ENCODE measurements at regions not wholly inside any gene's neighbourhood (a gene's known extent, or its start where the extent isn't known, plus 50 kb on each side); places are given as distances from the start of the nearest gene placed in this dataset.

DNA sequence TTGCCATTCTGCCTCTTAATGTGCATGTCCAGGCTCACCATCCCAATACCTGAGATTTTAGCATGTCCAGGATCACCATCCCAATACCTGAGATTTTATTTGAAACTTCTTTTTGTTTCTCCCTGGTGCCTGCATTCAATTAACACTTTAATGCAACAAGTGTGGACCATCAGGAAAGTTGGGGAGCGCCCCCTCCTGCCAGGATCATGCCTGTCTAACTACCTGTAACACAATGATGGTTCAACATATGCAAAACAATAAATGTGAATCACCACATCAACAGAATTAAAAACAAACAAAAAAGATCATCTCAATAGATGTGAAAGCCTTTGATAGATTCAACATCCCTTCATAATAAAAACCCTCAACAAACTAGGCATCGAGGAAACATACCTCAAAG is 1359.5 kb upstream of the DIAPH2 start:
- H3K4me3 ChIP-seq: no peak overlapping the region
- no peaks in the 10 kb centered on the region for H3K27me3 ChIP-seq
- H3K9me3 ChIP-seq: no peaks in the 10 kb centered on the region
- TF ChIP-seq POLR2A (IDR thresholded peaks at IDR 0.05) (no peak), POLR2AphosphoS5 (IDR thresholded peaks at IDR 0.05; ENCODE audit: insufficient read depth in 1 of 2, low read depth in 1 of 2) (no peak)
- TF ChIP-seq, protein P1, sequence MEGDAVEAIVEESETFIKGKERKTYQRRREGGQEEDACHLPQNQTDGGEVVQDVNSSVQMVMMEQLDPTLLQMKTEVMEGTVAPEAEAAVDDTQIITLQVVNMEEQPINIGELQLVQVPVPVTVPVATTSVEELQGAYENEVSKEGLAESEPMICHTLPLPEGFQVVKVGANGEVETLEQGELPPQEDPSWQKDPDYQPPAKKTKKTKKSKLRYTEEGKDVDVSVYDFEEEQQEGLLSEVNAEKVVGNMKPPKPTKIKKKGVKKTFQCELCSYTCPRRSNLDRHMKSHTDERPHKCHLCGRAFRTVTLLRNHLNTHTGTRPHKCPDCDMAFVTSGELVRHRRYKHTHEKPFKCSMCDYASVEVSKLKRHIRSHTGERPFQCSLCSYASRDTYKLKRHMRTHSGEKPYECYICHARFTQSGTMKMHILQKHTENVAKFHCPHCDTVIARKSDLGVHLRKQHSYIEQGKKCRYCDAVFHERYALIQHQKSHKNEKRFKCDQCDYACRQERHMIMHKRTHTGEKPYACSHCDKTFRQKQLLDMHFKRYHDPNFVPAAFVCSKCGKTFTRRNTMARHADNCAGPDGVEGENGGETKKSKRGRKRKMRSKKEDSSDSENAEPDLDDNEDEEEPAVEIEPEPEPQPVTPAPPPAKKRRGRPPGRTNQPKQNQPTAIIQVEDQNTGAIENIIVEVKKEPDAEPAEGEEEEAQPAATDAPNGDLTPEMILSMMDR (IDR thresholded peaks at IDR 0.05): no peak
- no peak overlapping the region for H3K27ac ChIP-seq
- H3K4me1 ChIP-seq: no peaks in the 10 kb centered on the region
- no peak for DNase-seq (ENCODE audit: extremely low spot score in 2 of 2)
- no peaks in the 10 kb centered on the region for H3K36me3 ChIP-seq
- intact Hi-C loops (cut with DNase I): no loop called here

DNA sequence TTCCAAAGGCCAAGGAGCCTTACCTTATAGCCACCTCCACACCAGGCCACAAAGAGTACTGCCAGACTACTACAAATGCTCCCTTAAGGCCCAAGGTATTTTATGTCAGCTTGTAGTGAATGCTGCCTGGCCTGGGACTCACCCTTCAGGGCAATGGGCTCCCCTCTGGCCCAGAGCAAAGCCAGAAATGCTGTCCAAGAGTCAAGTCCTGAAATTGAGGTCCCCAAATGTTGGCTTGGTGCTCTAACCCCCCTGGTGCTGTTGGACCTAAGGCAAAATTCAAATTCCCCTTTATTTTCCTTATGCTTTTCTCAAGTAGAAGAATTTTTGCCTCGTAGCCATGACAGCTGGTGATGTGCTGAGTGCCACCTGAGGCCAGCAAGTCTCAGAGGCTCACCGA is 1354.3 kb upstream of the DIAPH2 start:
- no peaks in the 10 kb centered on the region for H3K27me3 ChIP-seq
- TF ChIP-seq POLR2AphosphoS5 (IDR thresholded peaks at IDR 0.05; ENCODE audit: insufficient read depth in 1 of 2, low read depth in 1 of 2) (no peak), POLR2A (IDR thresholded peaks at IDR 0.05) (no peak)
- TF ChIP-seq, protein P1 (IDR thresholded peaks at IDR 0.05): no peak
- H3K36me3 ChIP-seq: no peaks in the 10 kb centered on the region
- H3K4me1 ChIP-seq: no peaks in the 10 kb centered on the region
- intact Hi-C loops (cut with DNase I): loop anchor here (5.0 kb wide), 1 partner anchor 197 kb away; no protein-coding TSS in a partner anchor
- no peak overlapping the region for H3K27ac ChIP-seq
- no peak overlapping the region for H3K4me3 ChIP-seq
- no peak for DNase-seq (ENCODE audit: extremely low spot score in 2 of 2)
- no peaks in the 10 kb centered on the region for H3K9me3 ChIP-seq

DNA sequence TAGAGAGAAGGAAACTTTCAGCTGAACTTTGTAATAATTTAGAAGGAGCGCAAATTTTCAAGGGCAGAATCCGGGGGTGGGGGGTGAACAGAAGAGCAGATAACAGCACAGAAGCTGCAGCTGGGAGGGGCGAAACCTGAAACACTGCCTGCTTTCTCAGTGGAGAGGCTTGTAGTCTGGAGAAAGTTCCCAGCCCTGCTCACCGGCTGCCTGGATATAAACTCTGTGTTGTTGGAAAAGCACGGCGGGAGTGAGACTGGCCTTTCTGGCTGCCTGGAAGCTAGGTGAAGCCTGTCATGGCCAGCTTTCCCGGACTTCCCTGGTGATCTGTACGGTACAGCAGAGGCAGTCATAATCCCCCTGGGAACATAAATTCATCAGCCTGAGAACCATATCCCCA is 1352.1 kb upstream of the DIAPH2 start:
- H3K4me3 ChIP-seq: no peak overlapping the region
- no peak for TF ChIP-seq POLR2AphosphoS5 (IDR thresholded peaks at IDR 0.05; ENCODE audit: insufficient read depth in 1 of 2, low read depth in 1 of 2)
- TF ChIP-seq POLR2A (IDR thresholded peaks at IDR 0.05): no peak
- TF ChIP-seq, protein P1 (IDR thresholded peaks at IDR 0.05): no peak
- intact Hi-C loops (cut with DNase I): loop anchor here (5.0 kb wide), 1 partner anchor 195 kb away; no protein-coding TSS in a partner anchor
- no peak overlapping the region for H3K27ac ChIP-seq
- DNase-seq (ENCODE audit: extremely low spot score in 2 of 2): no peak
- no peaks in the 10 kb centered on the region for H3K36me3 ChIP-seq
- no peaks in the 10 kb centered on the region for H3K9me3 ChIP-seq
- no peaks in the 10 kb centered on the region for H3K4me1 ChIP-seq
- no peaks in the 10 kb centered on the region for H3K27me3 ChIP-seq

DNA sequence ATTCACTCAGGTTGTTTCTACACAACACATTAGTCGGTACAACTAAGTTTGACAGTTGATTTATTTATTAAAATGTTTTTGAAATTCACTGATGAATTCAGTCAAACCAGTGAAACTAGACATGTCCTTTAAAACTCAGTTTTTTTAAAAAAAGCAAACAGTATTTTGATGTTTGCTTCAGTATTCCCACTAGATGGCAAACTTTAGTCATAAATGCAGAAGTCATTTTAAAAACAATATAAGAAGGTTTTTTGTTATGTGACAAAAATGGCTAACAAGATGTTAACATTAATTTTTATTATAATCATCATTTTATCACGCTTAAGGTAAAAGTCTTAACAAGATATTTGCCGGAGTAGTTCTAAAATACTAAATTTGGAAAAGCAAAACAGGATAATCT is 1337.8 kb upstream of the DIAPH2 start:
- DNase-seq (ENCODE audit: extremely low spot score in 2 of 2): no peak
- H3K27ac ChIP-seq: no peak overlapping the region
- no peaks in the 10 kb centered on the region for H3K36me3 ChIP-seq
- H3K9me3 ChIP-seq: no peaks in the 10 kb centered on the region
- no peak overlapping the region for H3K4me3 ChIP-seq
- H3K27me3 ChIP-seq: no peaks in the 10 kb centered on the region
- H3K4me1 ChIP-seq: no peaks in the 10 kb centered on the region
- intact Hi-C loops (cut with DNase I): no loop called here
- TF ChIP-seq, protein P1 (IDR thresholded peaks at IDR 0.05): no peak
- TF ChIP-seq POLR2A (IDR thresholded peaks at IDR 0.05) (no peak), POLR2AphosphoS5 (IDR thresholded peaks at IDR 0.05; ENCODE audit: insufficient read depth in 1 of 2, low read depth in 1 of 2) (no peak)

DNA sequence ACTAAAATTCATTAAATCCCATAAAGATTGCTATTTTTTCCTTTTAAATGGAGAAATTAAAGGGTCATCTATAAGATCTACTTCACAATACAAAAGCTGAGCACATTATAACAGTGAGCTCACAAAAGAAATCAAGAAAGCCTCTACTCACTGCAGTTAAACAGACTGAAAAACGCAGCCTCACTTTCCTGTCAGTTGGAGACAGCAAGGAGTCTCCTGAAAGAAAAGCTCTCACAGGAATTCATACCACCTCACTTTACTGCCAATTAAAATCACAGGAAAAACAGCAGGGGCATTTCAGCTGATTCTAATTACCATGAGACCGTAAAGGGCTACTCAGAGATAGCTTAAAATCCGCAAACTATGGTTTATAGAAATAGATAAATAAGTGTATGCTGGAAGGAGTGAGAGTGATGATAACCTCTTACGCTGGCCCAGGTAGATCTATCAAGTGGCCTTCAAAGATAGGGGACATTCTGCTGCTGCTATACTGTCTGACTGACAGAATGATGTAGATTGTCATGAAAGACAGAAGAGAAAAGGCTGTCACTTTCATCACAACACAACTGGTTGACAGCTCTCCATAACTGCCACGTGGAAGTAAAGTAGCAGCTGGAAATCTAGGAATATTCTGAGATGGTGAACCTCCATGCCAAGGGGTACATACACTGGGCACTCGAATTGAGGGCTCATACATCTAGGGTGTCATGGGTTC is 1333.7 kb upstream of the DIAPH2 start:
- DNase-seq (ENCODE audit: extremely low spot score in 2 of 2): no peak
- TF ChIP-seq POLR2A (IDR thresholded peaks at IDR 0.05): no peak
- TF ChIP-seq POLR2AphosphoS5 (IDR thresholded peaks at IDR 0.05; ENCODE audit: insufficient read depth in 1 of 2, low read depth in 1 of 2): no peak
- TF ChIP-seq, protein P1 (IDR thresholded peaks at IDR 0.05): no peak
- Histone ChIP-seq H3K4me1 (no peaks in the 10 kb centered on the region), H3K4me3 (no peak overlapping the region), H3K9me3 (no peaks in the 10 kb centered on the region), H3K27me3 (no peaks in the 10 kb centered on the region), H3K27ac (no peak overlapping the region), H3K36me3 (no peaks in the 10 kb centered on the region)
- intact Hi-C loops (cut with DNase I): no loop called here
